ENCODE measurements at regions not wholly inside any gene's neighbourhood (a gene's known extent, or its start where the extent isn't known, plus 50 kb on each side); places are given as distances from the start of the nearest gene placed in this dataset.

GRCh38 chr13:73825143-73825542 is 309.1 kb downstream of the KLF12 start:
- H3K4me1 ChIP-seq (ENCODE audit: insufficient read depth, poor library complexity, severe bottlenecking), result no peaks in the 10 kb centered on the region
- no peaks in the 10 kb centered on the region for H3K36me3 ChIP-seq (ENCODE audit: low read depth)
- DNase-seq (ENCODE audit: low spot score) (no peak), ATAC-seq (ENCODE audit: low read depth) (no peak)
- H3K27ac ChIP-seq (ENCODE audit: poor library complexity, severe bottlenecking), result no peak overlapping the region
- H3K9me3 ChIP-seq (ENCODE audit: severe bottlenecking), result no peaks in the 10 kb centered on the region
- H3K4me3 ChIP-seq (ENCODE audit: severe bottlenecking), result no peak overlapping the region
- TF ChIP-seq CTCF (IDR thresholded peaks at IDR 0.05; ENCODE audit: poor library complexity, severe bottlenecking), result no peak
- H3K27me3 ChIP-seq (ENCODE audit: insufficient read depth, poor library complexity, severe bottlenecking), result no peaks in the 10 kb centered on the region

GRCh38 chr13:73822668-73823592 is 311.3 kb downstream of the KLF12 start:
- H3K4me3 ChIP-seq (ENCODE audit: severe bottlenecking), result no peak overlapping the region
- no peaks in the 10 kb centered on the region for H3K4me1 ChIP-seq (ENCODE audit: insufficient read depth, poor library complexity, severe bottlenecking)
- ATAC-seq (ENCODE audit: low read depth), result no peak
- H3K9me3 ChIP-seq (ENCODE audit: severe bottlenecking), result no peaks in the 10 kb centered on the region
- no peak for TF ChIP-seq CTCF (IDR thresholded peaks at IDR 0.05; ENCODE audit: poor library complexity, severe bottlenecking)
- H3K27me3 ChIP-seq (ENCODE audit: insufficient read depth, poor library complexity, severe bottlenecking), result no peaks in the 10 kb centered on the region
- no peak overlapping the region for H3K27ac ChIP-seq (ENCODE audit: poor library complexity, severe bottlenecking)
- DNase-seq (ENCODE audit: low spot score), result no peak
- no peaks in the 10 kb centered on the region for H3K36me3 ChIP-seq (ENCODE audit: low read depth)

- no peaks in the 10 kb centered on the region for H3K4me1 ChIP-seq (ENCODE audit: insufficient read depth, poor library complexity, severe bottlenecking)
- H3K27me3 ChIP-seq (ENCODE audit: insufficient read depth, poor library complexity, severe bottlenecking), result no peaks in the 10 kb centered on the region
- TF ChIP-seq CTCF (IDR thresholded peaks at IDR 0.05; ENCODE audit: poor library complexity, severe bottlenecking), result no peak
- no peak overlapping the region for H3K4me3 ChIP-seq (ENCODE audit: severe bottlenecking)
- ATAC-seq (ENCODE audit: low read depth), result no peak
- H3K9me3 ChIP-seq (ENCODE audit: severe bottlenecking), result no peaks in the 10 kb centered on the region
- no peak overlapping the region for H3K27ac ChIP-seq (ENCODE audit: poor library complexity, severe bottlenecking)
- DNase-seq (ENCODE audit: low spot score), result no peak
- H3K36me3 ChIP-seq (ENCODE audit: low read depth), result no peaks in the 10 kb centered on the region
Observed at GRCh38 chr13:73820688-73821087, 313.5 kb downstream of the KLF12 start.

- no peaks in the 10 kb centered on the region for H3K9me3 ChIP-seq (ENCODE audit: severe bottlenecking)
- DNase-seq (ENCODE audit: low spot score), result no peak
- no peaks in the 10 kb centered on the region for H3K4me1 ChIP-seq (ENCODE audit: insufficient read depth, poor library complexity, severe bottlenecking)
- no peak for TF ChIP-seq CTCF (IDR thresholded peaks at IDR 0.05; ENCODE audit: poor library complexity, severe bottlenecking)
- no peak overlapping the region for H3K4me3 ChIP-seq (ENCODE audit: severe bottlenecking)
- no peak overlapping the region for H3K27ac ChIP-seq (ENCODE audit: poor library complexity, severe bottlenecking)
- H3K27me3 ChIP-seq (ENCODE audit: insufficient read depth, poor library complexity, severe bottlenecking), result no peaks in the 10 kb centered on the region
- no peaks in the 10 kb centered on the region for H3K36me3 ChIP-seq (ENCODE audit: low read depth)
- ATAC-seq (ENCODE audit: low read depth), result no peak
Observed at GRCh38 chr13:73820285-73820684, 313.9 kb downstream of the KLF12 start.

- H3K27me3 ChIP-seq (ENCODE audit: insufficient read depth, poor library complexity, severe bottlenecking), result no peaks in the 10 kb centered on the region
- no peaks in the 10 kb centered on the region for H3K9me3 ChIP-seq (ENCODE audit: severe bottlenecking)
- ATAC-seq (ENCODE audit: low read depth), result no peak
Observed at GRCh38 chr13:73819711-73820110, 314.5 kb downstream of the KLF12 start.

More at GRCh38 chr13:73819711-73820110, 314.5 kb downstream of the KLF12 start:
- no peak for TF ChIP-seq CTCF (IDR thresholded peaks at IDR 0.05; ENCODE audit: poor library complexity, severe bottlenecking)
- DNase-seq (ENCODE audit: low spot score), result no peak
- no peak overlapping the region for H3K4me3 ChIP-seq (ENCODE audit: severe bottlenecking)
- no peaks in the 10 kb centered on the region for H3K4me1 ChIP-seq (ENCODE audit: insufficient read depth, poor library complexity, severe bottlenecking)
- no peaks in the 10 kb centered on the region for H3K36me3 ChIP-seq (ENCODE audit: low read depth)
- H3K27ac ChIP-seq (ENCODE audit: poor library complexity, severe bottlenecking), result no peak overlapping the region
